Fibroblast of upper back skin (primary cell): ENCODE measurements at regions not wholly inside any gene's neighbourhood (a gene's known extent, or its start where the extent isn't known, plus 50 kb on each side); places are given as distances from the start of the nearest gene placed in this dataset.

Source experiments
- DNase-seq: peaks from one replicate; pipeline ENCODE4 v3.0.0-alpha.2; 2013

- no peak for DNase-seq
Observed at GRCh38 chr2:240348522-240348921, 86.9 kb upstream of the GPC1 start.

- no peak for DNase-seq
Observed at GRCh38 chr2:240349133-240350005, 86.1 kb upstream of the GPC1 start.

- no peak for DNase-seq
Observed at GRCh38 chr2:240350006-240350355, 85.5 kb upstream of the GPC1 start.

- no peak for DNase-seq
Observed at GRCh38 chr2:240350696-240351087, 84.8 kb upstream of the GPC1 start.

GRCh38 chr2:240351088-240351741 lies 84.2 kb upstream of the GPC1 start:
- no peak for DNase-seq

DNA sequence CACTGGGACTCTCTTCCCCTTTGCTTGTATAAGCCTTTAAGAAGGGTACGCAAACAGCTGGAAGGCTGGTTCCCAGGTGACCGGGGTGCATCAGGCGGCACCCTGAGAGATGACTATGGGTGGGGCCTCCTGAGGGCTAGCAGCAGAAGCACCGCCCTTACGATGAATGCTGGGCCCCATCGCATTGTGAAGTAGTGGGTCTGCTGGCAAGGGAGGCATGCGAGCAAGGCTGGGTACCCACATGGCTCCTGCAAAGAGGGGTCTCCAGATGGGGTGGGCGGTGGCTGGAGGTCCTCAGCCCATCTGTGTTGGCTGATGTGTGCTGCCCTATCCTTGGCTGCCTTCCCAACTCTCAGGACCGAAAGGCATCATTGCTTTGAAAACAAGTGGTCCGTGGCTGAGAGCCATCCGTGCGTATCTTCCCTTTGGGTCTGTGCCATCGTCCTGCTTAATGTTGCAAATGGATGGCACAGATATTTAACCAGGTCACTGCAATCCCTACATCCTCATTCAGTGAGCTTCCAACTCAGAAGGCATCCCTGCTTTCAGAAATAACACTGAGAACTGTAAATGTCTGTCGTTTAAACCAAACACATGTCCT lies 83.5 kb upstream of the GPC1 start:
- no peak for DNase-seq

GRCh38 chr2:240353086-240353798 lies 82.2 kb upstream of the GPC1 start:
- DNase-seq = no peak

GRCh38 chr2:240353944-240354343 lies 81.5 kb upstream of the GPC1 start:
- no peak for DNase-seq

DNA sequence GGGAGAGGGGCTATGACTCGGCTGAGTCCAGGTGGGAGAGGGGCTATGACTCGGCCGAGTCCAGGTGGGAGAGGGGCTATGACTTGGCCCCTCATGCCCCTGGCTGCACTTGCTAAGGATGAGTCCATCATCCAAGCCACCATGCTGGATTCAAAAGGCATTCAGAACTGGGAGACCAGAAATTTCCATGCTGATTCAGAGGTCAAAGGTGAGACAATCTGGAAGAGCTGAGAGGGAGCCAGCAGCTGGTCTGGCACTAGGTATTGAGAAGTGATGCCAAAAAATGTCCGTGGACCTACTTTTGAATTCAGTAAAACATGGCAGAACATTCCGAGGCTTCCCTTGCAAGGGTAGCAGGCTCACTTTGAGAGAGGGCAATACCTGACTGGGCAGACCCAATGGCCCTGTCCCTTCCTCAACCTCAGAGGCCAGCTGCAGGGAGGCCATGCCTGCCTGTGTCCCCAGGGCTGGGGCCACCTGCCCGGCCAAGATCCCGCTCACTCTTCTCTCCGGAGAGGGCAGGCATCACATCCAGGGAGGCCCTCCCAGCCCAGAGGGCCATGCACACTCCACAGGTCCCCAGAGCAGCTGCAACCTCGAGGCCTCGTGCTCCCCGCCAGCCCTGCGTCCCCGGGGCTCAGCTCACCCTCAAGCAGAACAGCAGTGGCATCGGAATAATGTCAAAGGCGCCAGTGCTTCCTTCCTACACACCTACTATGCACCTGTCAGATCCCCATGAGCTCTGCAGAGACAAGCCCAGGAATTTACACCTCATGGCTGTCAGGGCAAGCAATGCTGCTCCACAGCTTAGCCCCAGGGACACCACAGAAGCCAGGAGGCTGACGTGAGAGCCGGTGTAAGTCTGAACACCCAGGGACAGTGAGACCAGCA lies 80.2 kb upstream of the GPC1 start:
- peak; percentile 12 for DNase-seq

DNA sequence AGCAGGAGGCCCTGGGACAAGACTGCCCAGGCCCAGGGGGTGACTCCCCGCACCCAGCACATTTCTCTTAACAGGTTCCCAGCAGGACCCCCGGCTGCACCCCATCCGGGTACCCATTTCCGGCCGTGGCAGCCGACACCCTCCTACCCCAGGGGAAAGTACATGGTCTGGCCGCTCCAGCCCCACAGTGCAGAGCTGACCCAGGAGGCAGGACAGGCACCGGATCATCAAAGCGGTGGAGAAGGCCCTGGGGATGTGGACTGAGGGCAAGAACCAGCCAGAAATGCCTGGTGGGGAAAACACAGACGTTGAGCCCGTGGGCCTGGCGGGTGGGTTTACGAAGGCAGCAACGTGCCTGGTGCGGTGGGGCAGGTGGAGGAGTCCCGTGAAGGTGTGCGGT lies 79.5 kb upstream of the GPC1 start:
- DNase-seq = no peak

GRCh38 chr2:240356700-240357640 lies 78.5 kb upstream of the GPC1 start:
- no peak for DNase-seq

- DNase-seq = no peak
Observed at GRCh38 chr2:240357641-240358012, 77.8 kb upstream of the GPC1 start.

DNA sequence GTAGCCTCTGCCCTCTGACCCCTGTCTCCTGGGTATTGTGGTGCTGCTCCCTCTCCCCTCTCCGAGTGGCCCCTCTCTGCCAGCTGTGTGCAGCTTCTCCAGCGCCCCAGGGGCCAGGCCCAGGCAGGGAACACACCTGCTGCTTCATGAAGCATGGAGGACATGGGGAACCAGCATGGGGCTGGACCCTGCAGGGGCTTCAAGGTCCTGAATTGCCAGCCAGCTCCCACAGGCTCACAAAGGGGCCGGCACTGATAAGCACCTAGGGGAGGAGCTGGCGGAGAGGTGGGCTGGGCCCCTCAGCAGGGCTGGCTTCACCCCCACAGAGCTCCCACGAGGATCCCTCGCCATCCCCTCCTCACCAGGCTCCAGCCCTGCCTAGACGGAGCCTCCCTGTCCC lies 77.4 kb upstream of the GPC1 start:
- DNase-seq = no peak

GRCh38 chr2:240358821-240359397 lies 76.6 kb upstream of the GPC1 start:
- DNase-seq = no peak

- DNase-seq = no peak
Observed at GRCh38 chr2:240359695-240360094, 75.8 kb upstream of the GPC1 start.

DNA sequence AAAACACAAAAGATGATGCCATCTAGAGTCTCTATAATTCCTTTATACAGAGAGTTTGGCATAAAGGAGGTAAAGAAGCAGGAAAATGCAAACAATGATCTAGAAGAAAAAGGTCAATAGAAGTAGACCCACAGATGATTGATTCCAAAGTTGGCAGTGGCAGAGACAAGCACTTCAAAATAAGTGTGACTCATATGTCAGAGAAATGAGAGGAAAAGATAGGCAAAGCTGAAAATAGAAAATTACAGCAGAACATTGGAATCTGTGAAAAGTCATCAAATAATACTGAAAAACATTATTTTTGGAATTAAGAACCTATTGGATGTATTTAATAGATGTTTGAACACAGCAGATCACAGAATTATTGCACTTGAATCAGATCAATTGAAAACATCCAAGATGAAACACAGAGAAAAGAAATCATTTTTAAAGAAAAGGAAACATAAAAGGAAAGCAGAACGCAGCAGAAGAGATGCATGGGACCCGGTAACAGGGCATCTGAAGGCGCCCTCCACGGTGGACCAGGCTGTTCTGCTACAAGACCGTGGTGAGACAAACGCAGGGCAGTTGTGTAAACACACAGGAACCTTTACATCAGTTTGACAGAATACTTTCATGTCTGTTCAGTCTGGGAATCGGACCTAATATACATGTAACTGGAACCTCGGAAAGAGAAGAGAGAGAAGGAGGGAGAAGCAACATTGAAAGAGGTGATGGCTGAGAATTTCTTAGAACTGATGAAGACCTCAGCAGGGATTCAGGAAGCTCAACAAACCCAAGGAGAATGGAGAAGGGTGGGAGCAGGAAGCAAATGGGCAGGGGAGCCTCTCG lies 74.6 kb upstream of the GPC1 start:
- DNase-seq = no peak

DNA sequence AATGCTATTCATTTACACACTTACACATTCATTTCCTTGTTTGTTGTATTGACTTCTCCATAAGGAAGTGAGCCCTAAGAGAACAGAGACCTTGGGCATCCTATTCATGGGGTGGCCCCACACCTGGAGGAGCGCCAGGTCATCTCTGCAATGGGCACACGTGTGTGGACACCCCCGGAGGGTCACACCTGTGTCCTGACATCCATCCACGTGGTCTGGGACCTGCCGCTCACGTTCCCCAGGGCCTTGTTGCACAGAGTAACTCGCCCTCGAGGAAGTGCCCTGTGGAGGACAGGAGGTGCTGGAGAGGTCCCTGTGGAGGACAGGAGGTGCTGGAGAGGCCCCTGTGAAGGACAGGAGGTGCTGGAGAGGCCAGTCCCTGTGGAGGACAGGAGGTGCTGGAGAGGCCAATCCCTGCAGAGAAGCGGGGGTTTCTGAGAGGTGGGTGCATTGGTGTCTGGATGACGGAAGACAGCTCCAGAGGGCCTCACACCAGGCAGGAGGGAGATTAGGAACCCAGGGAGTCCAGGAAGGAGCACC lies 73.2 kb upstream of the GPC1 start:
- DNase-seq = no peak

DNA sequence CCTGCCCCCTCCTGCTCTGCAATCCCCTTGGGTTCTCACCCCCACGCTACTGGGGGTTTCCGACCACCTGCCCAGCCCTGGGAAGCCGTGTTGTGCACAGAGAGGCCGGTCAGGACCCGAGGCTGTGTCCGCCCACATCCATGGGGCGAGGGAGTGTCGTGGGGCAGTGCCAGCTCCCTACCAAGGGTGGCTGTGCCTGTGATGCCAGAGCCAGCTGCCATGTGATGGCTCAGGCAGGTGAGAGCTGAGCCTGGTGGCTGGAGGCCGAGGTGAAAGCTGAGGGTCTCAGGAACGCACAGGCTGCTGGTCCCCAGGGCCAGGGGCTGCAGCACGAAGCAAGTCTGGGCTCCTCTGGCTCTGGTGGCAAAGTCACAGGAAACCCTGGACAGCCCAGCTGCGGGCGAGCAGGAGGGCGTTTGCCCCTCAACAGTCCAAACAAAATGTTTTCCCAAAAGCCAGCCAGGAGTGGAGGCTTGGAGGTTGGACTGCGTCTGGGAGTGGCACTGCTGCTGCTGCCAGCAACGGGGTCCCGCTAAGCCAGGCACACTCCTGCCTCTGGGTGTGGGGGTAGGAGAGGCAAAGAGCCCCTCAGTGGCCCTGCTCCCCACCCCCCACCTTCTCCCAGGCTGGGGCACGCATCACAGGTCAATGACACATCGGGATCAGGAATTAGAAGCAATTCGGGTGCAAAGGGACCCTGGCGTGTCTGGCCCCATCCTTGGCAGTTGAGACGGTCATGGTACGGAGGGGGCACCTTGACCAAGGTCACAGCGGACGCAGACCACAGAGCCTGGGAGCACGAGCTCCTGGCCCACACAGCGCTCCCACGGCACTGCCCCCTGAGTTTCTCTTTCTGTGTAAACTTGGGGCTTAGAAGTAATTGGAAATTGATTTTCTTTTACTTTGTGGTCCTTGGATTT lies 72.4 kb upstream of the GPC1 start:
- no peak for DNase-seq
